ENCODE measurements at regions not wholly inside any gene's neighbourhood (a gene's known extent, or its start where the extent isn't known, plus 50 kb on each side); places are given as distances from the start of the nearest gene placed in this dataset.

DNA sequence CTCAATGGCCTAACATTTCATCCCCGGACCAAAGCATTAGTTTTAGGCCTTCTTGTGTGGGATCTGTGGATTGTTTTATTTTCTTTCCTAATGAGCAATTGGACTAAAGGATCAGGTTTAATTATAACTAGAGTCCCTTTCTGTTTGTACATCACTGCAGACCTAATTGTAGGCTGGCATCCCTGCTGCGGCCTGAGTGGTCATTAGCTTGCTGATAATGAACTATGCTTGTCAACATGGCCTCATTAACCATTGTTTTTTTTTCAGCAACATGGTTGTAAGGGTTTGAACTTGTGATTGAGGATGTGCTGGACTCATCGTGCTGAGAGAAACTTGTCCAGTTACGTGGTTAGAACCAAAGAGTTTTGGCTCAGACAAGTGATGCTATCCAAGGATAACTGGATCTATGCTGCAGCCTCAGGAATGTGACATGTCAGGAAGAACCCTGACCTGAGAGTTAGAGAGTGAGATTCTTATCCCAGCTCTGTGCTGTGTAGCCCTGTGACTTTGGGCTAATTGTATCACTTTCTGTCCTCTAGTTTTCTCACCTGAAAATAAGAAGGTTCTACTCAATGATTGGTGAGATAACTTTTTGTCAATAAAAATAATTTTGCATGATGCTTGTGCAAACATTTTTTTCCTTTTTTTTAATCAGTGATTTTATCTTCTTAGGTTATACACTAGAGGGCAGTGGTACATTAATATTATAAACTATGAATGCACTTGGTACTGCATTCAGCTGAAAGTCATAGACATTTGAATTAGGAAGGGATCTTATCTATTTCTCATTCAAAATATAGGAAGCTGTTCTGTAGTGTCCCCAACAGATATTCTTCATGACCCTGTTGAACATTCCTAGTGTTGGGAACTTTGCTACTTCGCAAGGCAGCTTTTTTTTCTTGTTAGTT lies 140.9 kb downstream of the RNF144B start:
- TF ChIP-seq, protein P1, sequence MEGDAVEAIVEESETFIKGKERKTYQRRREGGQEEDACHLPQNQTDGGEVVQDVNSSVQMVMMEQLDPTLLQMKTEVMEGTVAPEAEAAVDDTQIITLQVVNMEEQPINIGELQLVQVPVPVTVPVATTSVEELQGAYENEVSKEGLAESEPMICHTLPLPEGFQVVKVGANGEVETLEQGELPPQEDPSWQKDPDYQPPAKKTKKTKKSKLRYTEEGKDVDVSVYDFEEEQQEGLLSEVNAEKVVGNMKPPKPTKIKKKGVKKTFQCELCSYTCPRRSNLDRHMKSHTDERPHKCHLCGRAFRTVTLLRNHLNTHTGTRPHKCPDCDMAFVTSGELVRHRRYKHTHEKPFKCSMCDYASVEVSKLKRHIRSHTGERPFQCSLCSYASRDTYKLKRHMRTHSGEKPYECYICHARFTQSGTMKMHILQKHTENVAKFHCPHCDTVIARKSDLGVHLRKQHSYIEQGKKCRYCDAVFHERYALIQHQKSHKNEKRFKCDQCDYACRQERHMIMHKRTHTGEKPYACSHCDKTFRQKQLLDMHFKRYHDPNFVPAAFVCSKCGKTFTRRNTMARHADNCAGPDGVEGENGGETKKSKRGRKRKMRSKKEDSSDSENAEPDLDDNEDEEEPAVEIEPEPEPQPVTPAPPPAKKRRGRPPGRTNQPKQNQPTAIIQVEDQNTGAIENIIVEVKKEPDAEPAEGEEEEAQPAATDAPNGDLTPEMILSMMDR (IDR thresholded peaks at IDR 0.05; ENCODE audit: poor library complexity, severe bottlenecking), result peak; percentile 76
- TF ChIP-seq EZH2 (IDR thresholded peaks at IDR 0.05; ENCODE audit: borderline replicate concordance, insufficient read depth, low read length, poor library complexity, severe bottlenecking), result no peak
